ENCODE measurements at regions not wholly inside any gene's neighbourhood (a gene's known extent, or its start where the extent isn't known, plus 50 kb on each side); places are given as distances from the start of the nearest gene placed in this dataset.
A peak's percentile ranks its signal among the peaks of the same experiment; 100 is the strongest.

GRCh38 chr15:46751303-46751702 lies 966.0 kb upstream of the SEMA6D start:
- TF ChIP-seq CTCF (IDR thresholded peaks at IDR 0.05; ENCODE audit: insufficient read depth, low read depth, low read length, missing control alignments): no peak
- DNase-seq (ENCODE audit: low read depth): peak; percentile 17
- no peak overlapping the region for H3K4me3 ChIP-seq (ENCODE audit: low read depth, low read length)

DNA sequence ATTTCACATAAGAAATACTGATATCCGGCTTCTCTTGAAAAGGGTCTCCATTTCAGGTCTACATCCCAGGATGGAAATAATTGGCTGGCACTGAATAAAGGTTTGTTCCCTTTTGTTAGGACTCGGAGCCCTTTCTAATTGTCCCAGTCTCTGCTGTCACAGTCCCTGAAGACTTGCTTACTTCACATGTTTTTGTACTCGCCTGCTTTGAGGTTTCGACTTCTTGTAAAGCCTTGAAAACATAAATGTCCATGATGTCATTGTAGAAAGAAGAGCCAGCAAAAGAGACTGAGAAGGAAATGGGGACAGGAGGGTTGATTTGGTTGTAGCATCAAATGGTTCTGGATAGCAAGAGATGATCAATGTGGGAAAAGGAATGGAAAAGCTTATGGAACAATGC lies 963.4 kb upstream of the SEMA6D start:
- no peak for TF ChIP-seq CTCF (IDR thresholded peaks at IDR 0.05; ENCODE audit: insufficient read depth, low read depth, low read length, missing control alignments)
- DNase-seq (ENCODE audit: low read depth): peak; percentile 5
- H3K4me3 ChIP-seq (ENCODE audit: low read depth, low read length): no peak overlapping the region

- no peak for TF ChIP-seq CTCF (IDR thresholded peaks at IDR 0.05; ENCODE audit: insufficient read depth, low read depth, low read length, missing control alignments)
- H3K4me3 ChIP-seq (ENCODE audit: low read depth, low read length): no peak overlapping the region
- DNase-seq (ENCODE audit: low read depth): no peak
Observed at GRCh38 chr15:46763091-46763490, 954.2 kb upstream of the SEMA6D start.

- no peak for DNase-seq (ENCODE audit: low read depth)
- H3K4me3 ChIP-seq (ENCODE audit: low read depth, low read length): no peak overlapping the region
- no peak for TF ChIP-seq CTCF (IDR thresholded peaks at IDR 0.05; ENCODE audit: insufficient read depth, low read depth, low read length, missing control alignments)
Observed at GRCh38 chr15:46764851-46765250, 952.5 kb upstream of the SEMA6D start.

DNA sequence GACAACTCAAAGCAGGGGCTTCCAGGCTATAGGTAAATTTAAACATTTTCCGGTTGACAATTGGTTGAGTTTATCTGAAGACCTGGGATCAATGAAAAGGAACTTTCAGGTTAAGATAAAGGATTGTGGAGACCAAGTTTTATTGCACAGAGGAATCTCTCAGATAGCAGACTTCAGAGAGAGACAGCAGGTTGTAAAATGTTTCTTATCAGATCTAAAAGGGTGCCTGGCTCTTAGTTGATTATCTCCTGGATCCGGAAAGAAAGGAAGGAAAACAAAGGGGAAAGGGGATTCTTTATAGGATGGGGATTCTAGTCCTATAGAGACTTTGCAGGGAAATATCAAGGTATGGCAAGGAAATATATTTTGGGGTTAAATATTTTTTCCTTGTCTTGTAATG lies 951.3 kb upstream of the SEMA6D start:
- H3K4me3 ChIP-seq (ENCODE audit: low read depth, low read length): no peak overlapping the region
- no peak for DNase-seq (ENCODE audit: low read depth)
- no peak for TF ChIP-seq CTCF (IDR thresholded peaks at IDR 0.05; ENCODE audit: insufficient read depth, low read depth, low read length, missing control alignments)

GRCh38 chr15:46768287-46768686 lies 949.0 kb upstream of the SEMA6D start:
- DNase-seq (ENCODE audit: low read depth): no peak
- TF ChIP-seq CTCF (IDR thresholded peaks at IDR 0.05; ENCODE audit: insufficient read depth, low read depth, low read length, missing control alignments): no peak
- no peak overlapping the region for H3K4me3 ChIP-seq (ENCODE audit: low read depth, low read length)

DNA sequence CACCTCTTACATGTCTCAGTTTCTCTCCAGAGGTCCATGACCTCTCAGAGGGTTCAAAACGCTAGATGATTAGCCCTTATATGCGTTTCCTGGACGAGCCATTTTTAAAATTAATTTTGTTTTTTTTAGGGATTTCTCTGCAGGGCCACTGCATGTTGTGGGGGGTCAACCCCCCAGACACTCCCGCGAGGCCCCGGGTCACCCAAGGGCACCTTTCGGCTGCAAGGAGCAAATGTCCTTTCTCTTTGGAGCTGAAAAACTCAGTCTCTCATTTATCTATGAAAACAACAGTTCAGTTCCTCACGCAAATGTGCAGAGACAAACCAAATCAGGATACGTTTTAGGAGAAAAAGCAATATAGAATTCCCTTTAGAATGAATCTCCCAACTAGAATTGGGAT lies 944.3 kb upstream of the SEMA6D start:
- no peak overlapping the region for H3K4me3 ChIP-seq (ENCODE audit: low read depth, low read length)
- DNase-seq (ENCODE audit: low read depth): no peak
- no peak for TF ChIP-seq CTCF (IDR thresholded peaks at IDR 0.05; ENCODE audit: insufficient read depth, low read depth, low read length, missing control alignments)
